GM12892 (cell line): ENCODE measurements at regions not wholly inside any gene's neighbourhood (a gene's known extent, or its start where the extent isn't known, plus 50 kb on each side); places are given as distances from the start of the nearest gene placed in this dataset.

ENCODE experiments used
- DNase-seq: peaks from one replicate; pipeline ENCODE4 v3.0.0; 2011; ENCODE audit not compliant: insufficient read length
- FAIRE-seq: peaks from 2 replicates; lab custom pipeline; 2011; peaks lifted over from hg19 to GRCh38; lab: Jason Lieb, UNC
- POLR2A ChIP-seq: IDR thresholded peaks from 2 replicates; pipeline ENCODE4 v1.6.1; 2011; ENCODE audit warnings: low read depth, low read length, control low read depth
- POLR2AphosphoS5 ChIP-seq: IDR thresholded peaks from 2 replicates; pipeline ENCODE4 v1.6.1; 2011; ENCODE audit warnings: low read depth, low read length, control low read depth
- TAF1 ChIP-seq: IDR thresholded peaks from 2 replicates; pipeline ENCODE4 v1.6.1; 2011; ENCODE audit warnings: low read depth, mild to moderate bottlenecking, control low read depth, low read length, borderline replicate concordance

DNA sequence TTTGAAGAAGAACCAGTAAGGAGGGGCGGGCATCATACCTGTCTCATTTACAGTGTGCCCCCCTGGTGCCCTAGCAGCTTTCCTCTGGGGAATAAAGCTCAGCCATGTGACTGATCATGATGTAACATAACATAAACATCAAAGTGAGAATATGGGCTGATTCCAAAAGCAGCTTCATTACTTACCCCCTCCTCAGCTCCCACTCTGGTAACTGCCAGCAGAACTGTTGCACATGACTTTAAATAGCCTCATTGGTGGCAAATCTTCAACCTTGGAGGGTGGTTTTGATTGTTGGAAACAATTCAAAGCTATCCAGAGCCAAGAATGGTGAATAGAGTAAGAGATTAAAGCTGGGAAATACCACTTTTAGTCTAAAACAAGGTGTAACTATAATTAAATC is 384.6 kb downstream of the BUD13 start:
- no peak for TF ChIP-seq POLR2A
- no peak for TF ChIP-seq POLR2AphosphoS5
- TF ChIP-seq TAF1, result no peak

DNA sequence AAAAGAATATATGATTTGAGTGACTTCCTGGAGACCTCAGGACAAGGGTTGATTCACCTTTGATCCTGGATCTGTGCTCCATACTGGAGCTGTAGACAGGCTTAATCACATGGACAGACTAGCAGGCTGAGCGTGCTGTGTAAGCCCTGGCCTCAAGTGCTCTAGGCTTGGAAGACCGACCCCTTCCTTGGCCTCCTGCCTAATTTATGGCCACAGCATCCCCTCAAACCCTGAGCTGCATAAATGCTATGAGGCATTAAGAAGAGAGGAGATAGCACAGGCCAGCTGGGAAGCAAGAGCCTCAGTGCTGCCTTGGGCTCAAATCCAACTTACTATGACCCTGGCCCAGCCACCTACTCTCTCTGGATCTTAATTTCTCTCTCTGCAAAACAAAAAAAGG is 385.1 kb downstream of the BUD13 start:
- no peak for DNase-seq
- FAIRE-seq, result no peak
- no peak for TF ChIP-seq TAF1

More for the DNA sequence above, 384.6 kb downstream of the BUD13 start:
- DNase-seq (no peak), FAIRE-seq (no peak)

DNA sequence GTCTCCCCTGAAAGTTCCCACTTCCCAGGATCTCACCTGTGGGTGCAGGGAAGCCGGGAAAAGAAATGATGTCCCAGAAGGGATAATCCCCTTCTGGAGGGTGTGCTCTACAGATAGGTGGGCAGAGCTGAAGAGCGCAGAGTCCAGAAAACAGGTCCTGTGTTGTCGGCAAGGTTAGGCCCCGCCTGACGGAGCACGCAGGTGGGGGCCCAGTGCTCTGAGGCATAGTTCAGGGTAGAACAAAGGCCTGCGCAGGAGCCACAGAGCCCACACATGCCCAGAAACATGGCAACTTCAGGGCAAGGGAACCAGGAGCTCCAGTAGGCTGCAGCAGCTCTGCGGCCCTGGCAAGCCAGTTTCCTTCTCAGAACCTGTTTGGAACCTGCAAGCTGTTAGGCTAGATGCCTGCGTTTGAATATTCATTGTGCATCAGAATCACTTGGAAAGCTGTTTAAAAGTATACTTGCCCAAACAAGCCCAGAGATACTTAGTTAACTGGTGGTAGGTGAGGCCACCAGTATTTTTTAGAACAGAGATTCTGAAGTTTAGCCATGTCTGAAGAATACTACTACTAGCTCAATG is 386.6 kb downstream of the BUD13 start:
- TF ChIP-seq POLR2AphosphoS5 (no peak), TAF1 (no peak), POLR2A (no peak)
- DNase-seq, result no peak
- no peak for FAIRE-seq

DNA sequence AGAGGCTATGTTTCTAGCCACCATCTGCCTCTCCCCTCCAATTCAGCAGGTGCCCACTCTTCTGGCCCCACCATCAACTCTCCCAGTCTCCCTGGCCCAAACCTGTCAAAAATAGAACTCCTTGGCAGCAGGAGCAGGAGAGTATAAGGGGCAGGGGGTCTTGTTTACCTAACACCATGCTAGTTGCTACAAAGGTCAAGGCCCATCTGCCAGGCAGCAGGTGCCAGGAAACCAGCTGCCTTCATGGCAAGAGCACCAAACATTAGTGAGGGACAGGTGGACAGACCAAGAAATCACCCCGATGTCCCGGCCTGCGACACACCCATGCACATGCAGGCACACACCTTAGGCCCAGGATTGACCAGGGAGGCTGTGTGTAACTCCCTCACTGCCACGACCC is 387.9 kb downstream of the BUD13 start:
- FAIRE-seq (no peak), DNase-seq (no peak)
- no peak for TF ChIP-seq POLR2A
- no peak for TF ChIP-seq POLR2AphosphoS5
- no peak for TF ChIP-seq TAF1

DNA sequence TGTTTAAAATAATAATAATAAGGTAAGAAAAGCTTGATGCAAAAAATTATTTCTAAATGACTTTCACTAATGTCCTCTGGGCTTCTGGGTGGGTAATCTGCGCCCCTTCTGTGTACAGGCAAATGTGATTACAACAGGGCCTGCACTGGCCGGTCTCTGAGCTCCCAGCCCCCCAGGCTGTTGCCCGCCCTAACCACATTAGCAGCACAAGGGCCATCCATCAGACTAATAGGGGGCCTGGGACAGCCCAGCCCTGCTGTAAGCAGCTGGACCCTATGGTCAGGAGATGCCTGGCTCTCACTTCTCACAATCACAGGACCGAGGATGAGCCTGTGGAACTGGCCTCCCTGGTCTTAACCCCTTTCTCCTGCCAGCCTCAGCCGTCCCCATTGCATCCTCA is 388.4 kb downstream of the BUD13 start:
- no peak for FAIRE-seq
- TF ChIP-seq TAF1, result no peak
- TF ChIP-seq POLR2AphosphoS5, result no peak
- no peak for TF ChIP-seq POLR2A
- DNase-seq, result no peak

DNA sequence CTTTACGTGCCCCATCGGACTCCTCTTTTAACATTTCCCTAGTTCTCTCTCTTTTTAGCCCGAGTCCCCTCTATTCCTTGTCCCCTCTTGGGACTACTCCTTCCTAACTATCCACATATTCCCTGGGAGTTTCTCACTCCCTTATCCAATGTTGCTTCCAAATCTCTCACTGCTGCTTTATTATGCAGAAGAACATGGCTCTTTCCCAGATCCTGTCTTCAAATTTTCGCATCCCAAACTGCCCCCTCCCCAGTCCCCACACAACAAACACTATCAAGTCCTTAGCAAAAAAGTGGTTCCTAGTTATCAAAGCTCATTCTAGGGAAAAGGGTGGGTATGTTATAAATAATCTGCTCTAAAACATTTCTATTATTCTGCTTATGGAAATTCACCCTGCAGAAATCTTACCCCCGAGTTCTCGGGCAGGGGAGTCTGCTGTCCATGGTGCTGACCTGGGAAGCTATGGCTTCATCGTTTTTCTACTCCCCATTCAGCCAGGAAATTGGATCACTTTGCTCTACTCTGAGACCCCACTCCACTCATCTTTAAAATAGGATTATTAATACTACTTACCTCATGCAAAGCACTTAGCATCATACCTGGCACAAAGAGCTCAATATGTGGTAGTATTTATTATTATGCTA is 393.5 kb downstream of the BUD13 start:
- FAIRE-seq (no peak), DNase-seq (no peak)
- no peak for TF ChIP-seq TAF1
- TF ChIP-seq POLR2A, result no peak
- no peak for TF ChIP-seq POLR2AphosphoS5

DNA sequence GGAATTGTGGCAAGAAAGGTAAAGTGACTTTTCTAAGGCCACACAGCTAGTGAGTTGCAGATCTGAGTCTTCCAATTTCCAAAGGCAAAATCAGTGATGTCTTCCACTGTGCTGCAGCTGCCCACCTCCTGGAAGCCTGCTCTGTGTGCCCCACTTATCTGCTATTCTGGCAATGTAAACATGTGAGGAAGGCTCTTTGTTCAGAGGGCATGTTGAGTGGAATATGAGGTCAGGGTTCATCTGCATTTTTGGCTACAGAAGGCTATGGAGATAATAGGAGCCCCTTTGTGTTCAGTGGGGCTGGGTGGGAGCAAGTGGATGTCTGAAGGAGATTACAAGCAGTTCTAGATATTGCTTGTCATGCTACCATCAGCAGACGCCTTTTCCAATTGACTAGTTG is 396.2 kb downstream of the BUD13 start:
- FAIRE-seq (no peak), DNase-seq (no peak)
- TF ChIP-seq TAF1 (no peak), POLR2AphosphoS5 (no peak)

DNA sequence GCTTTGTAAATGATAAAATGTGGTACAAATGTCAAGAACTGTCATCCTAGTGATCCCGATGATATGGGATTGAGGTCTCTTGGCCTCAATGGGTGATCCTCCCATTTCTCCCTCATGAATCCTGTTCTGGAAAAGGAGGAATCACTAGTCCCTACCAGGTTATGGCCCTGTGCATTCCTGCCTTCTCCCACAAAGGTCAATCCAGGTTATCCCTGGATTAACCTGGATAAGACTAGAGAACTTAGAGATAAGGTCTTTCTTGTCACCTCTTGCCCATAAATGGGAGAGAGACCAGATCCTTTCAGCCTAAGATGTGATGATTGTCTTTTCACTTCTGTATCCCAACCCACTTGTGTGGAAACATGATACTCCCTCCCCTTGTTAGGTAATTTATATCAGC is 396.7 kb downstream of the BUD13 start:
- DNase-seq (no peak), FAIRE-seq (no peak)
- TF ChIP-seq POLR2AphosphoS5 (no peak), POLR2A (no peak), TAF1 (no peak)

DNA sequence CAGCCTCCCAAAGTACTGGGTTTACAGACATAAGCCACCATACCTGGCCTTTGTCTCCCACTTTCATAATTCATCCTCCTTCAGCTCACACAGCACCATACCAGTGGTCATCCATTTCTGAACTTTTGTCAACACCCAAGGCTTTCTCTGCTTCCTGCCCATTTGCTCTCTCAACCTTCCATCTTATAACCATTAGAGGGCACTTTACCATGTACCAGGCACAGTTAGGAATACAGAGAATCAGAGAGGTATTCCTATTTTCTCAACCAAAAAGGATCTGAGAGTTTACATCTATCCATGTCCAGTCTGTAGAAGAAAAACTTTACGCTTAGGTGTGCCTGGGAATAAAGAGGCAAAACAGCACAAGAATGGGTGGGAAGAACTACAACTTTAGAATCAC is 397.6 kb downstream of the BUD13 start:
- DNase-seq (no peak), FAIRE-seq (no peak)

DNA sequence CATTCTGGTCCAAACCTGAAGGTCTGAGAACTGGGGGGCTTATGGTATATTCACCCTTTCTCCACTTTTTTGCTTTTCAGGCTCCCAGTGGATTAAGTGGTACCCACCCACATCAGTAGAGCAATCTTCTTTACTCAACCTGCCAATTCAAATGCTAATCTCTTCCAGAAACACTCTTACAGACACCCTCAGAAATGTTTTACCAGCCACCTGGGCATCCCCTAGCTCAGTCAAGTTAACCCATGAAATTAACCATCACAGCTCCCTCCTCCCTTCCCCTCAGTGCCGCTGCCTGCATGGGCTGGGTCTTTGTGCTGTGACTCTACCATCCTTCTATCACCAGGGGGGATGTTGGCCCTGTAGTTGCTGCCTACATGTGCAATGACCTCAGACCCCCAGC is 398.7 kb downstream of the BUD13 start:
- no peak for FAIRE-seq
- DNase-seq, result no peak
- TF ChIP-seq TAF1 (no peak), POLR2A (no peak)

More for the DNA sequence above, 397.6 kb downstream of the BUD13 start:
- TF ChIP-seq POLR2AphosphoS5, result no peak
- TF ChIP-seq TAF1, result no peak
- TF ChIP-seq POLR2A, result no peak

DNA sequence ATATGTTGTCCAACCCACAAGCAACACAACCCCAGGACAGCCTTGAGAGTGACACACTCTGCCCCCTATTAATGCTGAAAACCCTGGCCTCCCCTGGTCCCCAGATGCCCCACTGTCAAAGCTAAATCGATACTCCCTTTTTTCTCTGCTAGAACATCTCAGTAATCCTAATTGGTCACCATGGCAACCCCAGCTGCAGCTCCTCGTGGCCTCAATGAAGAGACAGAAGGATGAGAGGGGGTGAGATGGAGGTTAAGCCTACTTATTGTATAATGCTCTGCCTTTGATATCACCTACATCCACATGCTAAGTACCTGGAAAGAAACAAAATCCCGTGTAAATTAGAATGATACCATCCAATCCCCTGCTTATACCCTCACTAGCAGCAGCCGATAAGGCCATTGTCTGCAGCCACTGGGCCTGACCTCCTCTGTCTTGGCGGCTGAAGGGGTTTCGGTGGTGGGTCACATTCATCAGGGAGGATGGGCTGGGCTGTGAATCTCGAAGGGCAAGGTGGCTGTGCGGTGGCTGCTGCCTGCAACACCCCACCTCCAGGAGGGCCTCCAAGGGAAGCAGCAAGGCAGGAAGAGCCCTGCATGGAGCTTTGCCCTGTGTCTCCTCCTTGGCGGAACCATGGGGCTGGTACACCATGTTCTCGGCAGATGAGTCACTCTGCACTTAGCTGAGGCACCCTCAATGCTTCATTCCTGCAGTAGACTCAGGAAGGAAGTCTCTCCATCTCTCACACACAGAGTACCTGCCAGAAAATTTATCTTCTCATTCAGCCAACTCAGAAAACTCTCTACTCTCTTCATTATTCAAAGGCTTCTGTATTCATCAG is 399.5 kb downstream of the BUD13 start:
- FAIRE-seq, result no peak
- DNase-seq, result no peak
- TF ChIP-seq POLR2A, result no peak
- TF ChIP-seq TAF1, result no peak
- TF ChIP-seq POLR2AphosphoS5, result no peak

DNA sequence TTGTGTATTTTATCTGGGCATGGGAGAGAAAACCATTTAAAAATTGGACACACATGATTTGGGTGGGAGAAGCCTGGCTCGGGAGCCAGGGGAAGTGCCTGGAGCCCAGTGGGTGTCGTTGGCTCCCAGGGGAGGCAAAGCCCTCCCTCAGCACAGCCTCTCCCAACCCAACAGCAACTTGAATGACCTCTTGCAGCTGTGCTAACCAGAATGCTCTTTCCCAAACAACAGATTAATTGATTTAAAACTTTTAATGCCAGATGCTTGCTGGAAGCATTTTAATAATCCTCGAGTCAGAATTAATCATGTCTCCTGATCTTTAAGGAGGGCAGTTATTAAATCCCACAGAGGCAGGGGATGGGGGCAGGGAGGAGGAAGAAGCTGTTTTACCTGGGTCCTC is 401.6 kb downstream of the BUD13 start:
- DNase-seq (no peak), FAIRE-seq (no peak)
- TF ChIP-seq POLR2AphosphoS5, result no peak
- TF ChIP-seq POLR2A, result no peak
- TF ChIP-seq TAF1, result no peak

DNA sequence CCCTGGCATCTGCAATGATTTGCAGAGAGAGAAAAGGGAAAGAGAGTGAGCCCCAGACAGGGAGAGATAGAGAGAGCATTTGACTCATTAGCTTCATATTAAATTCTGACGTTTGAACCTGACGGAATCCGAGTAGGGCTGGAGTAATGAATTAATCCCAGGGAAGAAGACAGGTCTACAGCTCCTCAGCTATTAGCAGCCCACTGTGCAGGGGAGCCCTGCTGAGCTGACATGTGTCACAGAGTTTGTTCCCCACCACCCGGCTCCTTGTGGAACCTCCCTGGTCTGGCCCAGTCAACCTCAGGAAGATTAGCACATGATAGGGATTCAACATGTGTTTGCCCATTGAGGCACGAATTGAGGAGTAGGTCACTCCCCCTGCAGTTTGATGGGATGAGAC is 404.0 kb downstream of the BUD13 start:
- TF ChIP-seq POLR2A (no peak), POLR2AphosphoS5 (no peak), TAF1 (no peak)
- FAIRE-seq, result no peak
- DNase-seq, result no peak
